Stimulated activated CD8-positive, alpha-beta memory T cell treated with anti-CD3 and anti-CD28 coated beads, Interleukin-7, amount 100 ng/mL, for 1 hour (primary cell): ENCODE measurements at regions not wholly inside any gene's neighbourhood (a gene's known extent, or its start where the extent isn't known, plus 50 kb on each side); places are given as distances from the start of the nearest gene placed in this dataset.

ENCODE experiments used
- DNase-seq, 2 donors: peaks; one replicate each; pipeline ENCODE4 v3.0.0-alpha.2; 2020; ENCODE audit warnings: low read depth in 2 of 2

- DNase-seq, result no peak
Observed at GRCh38 chr5:17891881-17892280, 257.6 kb downstream of the TAF11L14 start.

GRCh38 chr5:17893026-17893635 is 258.9 kb downstream of the TAF11L14 start:
- DNase-seq, result no peak

DNA sequence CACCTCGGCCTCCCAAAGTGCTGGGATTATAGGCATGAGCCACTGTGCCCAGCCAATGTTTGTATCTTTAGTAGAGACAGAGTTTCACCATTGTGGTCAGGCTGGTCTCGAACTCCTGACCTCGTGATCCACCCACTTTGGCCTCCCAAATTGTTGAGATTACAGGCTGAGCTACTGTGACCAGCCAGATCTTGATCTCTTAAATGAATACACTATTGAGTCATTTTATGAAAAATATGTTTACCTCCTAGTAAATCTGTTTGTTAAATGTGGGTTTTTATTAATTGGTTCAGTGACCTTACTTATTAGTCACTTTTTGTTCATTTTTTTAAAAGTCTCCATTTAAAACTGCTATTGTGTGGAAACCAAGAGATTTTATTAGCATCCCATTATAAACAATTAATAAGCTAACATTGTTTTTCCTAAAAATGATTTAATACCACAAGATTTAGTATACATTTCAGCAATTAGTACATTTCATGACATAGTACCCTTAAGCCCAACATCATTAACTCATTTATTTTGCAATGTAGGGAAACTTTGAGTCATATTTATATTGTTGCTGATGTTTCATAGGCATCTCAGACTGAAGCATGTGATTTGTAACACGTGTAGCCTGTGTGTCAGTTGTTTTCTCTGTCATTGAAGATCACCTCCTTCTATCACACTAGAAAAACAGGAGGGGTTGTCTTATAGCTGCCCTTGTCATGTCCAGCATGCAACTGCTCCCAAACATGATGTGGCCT is 261.2 kb downstream of the TAF11L14 start:
- no peak for DNase-seq

DNA sequence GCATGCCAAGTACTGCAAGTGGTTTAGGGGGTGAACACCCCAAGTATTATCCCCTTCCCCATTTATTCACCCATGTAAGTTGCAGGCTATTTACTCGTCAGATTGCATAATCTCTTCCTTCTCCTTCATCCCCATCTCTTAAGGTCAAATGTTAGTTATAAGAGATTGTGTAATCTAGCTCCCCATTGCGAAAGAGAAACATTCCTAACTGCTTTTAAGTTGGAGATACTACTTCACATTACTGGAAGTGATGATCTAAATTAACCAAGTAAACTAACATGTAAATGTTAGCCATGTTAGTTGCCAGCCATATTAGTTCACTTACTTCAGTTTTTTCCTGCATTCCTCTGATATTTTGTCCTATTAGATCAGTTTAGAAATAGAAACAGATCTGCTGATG is 262.3 kb downstream of the TAF11L14 start:
- DNase-seq, result no peak

DNA sequence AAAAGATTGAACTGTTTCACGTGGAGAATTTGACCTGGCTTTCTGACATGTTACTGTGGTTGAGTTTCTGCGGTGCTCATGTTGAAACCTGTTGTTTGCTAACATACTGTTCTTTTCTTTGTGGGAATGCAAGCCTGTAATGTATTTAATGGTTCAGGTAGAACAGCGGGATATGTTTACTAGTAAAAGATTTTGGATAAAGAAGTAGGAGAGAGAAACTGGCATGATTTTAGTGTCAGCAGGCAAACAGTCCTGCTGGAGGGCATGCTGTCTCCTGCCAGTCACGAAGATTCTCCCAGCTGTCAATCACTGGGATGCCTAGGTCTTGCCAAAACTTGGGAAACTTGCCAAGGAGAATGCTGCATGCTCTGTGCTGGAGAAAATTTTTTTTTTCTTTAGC is 263.5 kb downstream of the TAF11L14 start:
- no peak for DNase-seq

DNA sequence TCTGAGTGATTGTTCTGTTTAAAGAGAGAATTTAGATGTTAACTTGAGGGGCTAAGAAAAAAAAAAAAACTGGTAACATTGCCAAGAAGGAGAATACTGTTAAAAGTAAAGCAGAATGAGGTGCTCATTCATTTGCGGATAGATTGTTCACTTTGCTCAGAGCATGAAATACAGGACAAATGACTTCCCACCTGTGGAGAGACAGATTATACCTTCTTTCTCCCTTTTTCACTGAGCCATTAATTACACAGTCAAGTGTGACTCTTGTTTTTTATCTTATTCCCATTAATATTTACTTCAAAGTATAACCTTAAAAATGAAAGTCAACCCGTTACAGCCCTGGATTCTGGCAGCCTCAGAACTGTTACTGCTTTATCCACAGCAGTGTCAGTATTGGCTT is 264.5 kb downstream of the TAF11L14 start:
- DNase-seq, result no peak

- no peak for DNase-seq
Observed at GRCh38 chr5:17907094-17907493, 272.8 kb downstream of the TAF11L14 start.

DNA sequence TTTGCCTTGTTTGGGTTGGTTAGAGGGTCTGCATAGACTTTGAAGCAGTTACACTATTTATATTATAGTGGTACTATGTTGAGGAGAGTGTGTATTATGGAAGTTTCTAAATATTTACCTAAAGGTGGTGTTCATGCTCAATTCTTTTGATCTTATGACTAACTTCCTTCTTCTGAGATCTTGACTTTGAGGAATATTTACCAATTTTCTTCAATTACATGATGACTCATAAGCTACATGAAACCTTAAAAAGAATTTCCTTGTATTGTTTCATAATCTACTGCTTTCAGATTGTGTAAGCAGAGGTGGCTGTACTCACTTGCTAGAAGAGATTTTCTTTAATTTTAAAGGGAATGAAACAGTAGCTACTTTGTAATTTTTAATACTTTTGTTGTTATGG is 276.1 kb downstream of the TAF11L14 start:
- no peak for DNase-seq

GRCh38 chr5:17912794-17913193 is 278.5 kb downstream of the TAF11L14 start:
- no peak for DNase-seq

- no peak for DNase-seq
Observed at GRCh38 chr5:17916446-17916845, 282.2 kb downstream of the TAF11L14 start.

GRCh38 chr5:17917465-17917864 is 283.2 kb downstream of the TAF11L14 start:
- DNase-seq, result no peak

- DNase-seq, result no peak
Observed at GRCh38 chr5:17918373-17919104, 284.3 kb downstream of the TAF11L14 start.

DNA sequence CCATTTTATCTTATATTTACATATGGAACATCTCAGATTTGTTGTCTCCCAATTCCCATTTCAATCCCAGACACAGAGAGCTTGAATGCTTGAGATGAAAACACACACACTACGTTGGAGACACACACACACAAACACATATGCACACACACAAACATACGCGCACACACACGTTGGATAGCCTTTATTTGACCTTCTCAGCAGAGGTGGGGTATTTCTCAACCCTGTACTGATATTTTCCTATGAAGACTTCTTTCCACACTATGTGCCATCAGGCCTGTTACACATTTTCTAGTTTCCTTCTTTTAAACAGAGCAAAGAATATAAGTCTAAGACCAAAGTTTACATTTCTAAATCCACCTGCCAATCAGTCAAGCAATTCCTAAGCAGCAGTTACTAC is 291.0 kb downstream of the TAF11L14 start:
- no peak for DNase-seq

- DNase-seq, result no peak
Observed at GRCh38 chr5:17928581-17928981, 294.3 kb downstream of the TAF11L14 start.

DNA sequence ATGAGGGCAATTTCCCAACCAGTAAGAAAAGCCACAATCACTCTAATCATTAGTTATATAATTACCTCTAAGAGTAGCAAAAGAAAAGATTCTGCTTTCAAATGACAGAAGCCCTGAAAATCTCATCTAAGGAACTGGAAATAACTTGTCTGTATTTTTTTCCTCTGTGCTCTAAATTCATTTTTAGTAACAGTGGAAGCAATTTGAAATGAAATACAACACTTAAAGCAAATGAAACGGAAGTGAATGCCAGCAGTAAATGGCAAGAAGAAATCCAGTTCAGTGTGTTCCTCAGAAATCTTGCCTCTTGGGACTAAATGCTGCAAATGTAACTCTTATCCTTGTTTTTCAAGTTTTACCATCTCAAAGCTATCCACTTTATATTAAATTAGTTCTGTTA is 294.9 kb downstream of the TAF11L14 start:
- no peak for DNase-seq

GRCh38 chr5:17930346-17930745 is 296.1 kb downstream of the TAF11L14 start:
- no peak for DNase-seq

DNA sequence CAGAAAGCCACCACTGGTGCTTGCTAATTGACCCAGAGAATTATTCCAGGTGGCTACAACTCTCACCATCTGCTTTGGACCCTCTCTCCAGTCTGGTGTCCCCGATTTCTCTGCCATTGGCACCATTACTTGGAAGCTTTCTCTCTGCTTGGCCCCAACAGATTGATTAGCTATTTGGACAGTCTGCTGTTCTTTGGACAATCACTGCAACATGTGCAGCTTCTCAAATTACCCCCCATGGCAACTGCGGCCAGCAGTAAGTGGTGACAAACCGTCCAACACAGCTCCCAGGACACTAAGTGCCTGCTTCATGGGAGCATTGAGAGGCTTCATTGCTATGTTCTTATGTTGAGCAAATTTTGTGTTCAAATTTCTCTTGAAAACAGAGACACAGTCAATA is 309.8 kb downstream of the TAF11L14 start:
- DNase-seq, result no peak

GRCh38 chr5:17947029-17947428 is 312.8 kb downstream of the TAF11L14 start:
- no peak for DNase-seq

DNA sequence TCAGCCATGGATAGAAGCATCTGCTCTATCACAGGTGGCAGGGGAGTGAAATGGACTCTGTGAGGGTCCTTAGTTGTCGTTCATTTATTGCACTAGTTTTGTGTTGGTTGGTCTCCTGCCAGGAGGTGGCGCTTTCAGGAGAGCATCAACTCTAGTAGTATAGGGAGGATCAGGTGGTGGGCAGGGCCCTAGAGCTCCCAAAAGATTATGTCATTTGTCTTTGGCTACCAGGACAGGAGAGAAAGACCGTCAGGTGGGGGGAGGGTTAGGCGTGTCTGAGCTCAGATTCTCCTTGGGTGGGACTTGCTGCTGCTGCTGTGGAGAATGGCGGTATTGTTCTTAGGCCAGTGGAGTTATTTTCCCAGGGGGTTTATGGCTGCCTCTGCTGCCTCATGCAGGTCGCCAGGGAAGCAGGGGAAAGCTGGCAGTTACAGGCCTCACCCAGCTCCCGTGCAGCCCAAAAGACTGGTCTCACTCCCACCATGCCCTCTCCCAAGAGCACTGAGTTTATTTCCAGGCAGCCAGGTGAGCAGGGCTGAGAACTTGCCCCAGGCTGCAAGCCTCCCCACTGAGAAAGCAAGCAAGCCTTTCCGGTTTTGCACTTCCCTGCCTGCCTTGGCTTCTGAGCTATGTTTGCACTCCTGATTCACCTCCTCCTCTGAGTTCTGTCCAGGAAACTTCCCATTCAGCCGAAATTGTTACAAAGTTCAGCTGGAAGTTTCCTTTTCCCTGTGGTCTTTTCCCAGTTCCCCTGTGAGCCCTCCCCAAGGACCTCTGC is 317.3 kb downstream of the TAF11L14 start:
- DNase-seq, result no peak

- DNase-seq, result no peak
Observed at GRCh38 chr5:17952231-17952630, 318.0 kb downstream of the TAF11L14 start.

GRCh38 chr5:17964067-17964466 is 329.8 kb downstream of the TAF11L14 start:
- no peak for DNase-seq
